Natural killer cell (primary cell): ENCODE measurements at regions not wholly inside any gene's neighbourhood (a gene's known extent, or its start where the extent isn't known, plus 50 kb on each side); places are given as distances from the start of the nearest gene placed in this dataset.

Source experiments
- ATAC-seq, 3 donors: fragments of 150-1000 bp in 2 of 3; fragments of 200-7000 bp in 1 of 3; cut with Tn5 transposase; 1 replicate in 1 of 3; 2 replicates in 2 of 3; pipeline ENCODE4 v1.10.0; 2021; ENCODE audit warnings: mild to moderate bottlenecking in 2 of 3, moderate library complexity in 2 of 3
- DNase-seq, 2 donors: peaks; one replicate each; pipeline versions ENCODE4 v3.0.0 to v3.0.0-alpha.2; 2013 to 2021; ENCODE audit warnings: mixed read lengths in 1 of 2
- H3K27ac ChIP-seq: one replicate; pipeline ENCODE4 v1.5.1; 2013; ENCODE audit warnings: mild to moderate bottlenecking, low read length
- H3K27me3 ChIP-seq: one replicate; pipeline ENCODE4 v1.6.1; 2013; ENCODE audit warnings: low read length; ENCODE audit not compliant: control insufficient read depth, insufficient read depth
- H3K36me3 ChIP-seq: one replicate; pipeline ENCODE4 v1.6.1; 2013; ENCODE audit warnings: low read length; ENCODE audit not compliant: control insufficient read depth, insufficient read depth
- H3K4me1 ChIP-seq: one replicate; pipeline ENCODE4 v1.6.1; 2013; ENCODE audit warnings: low read length; ENCODE audit not compliant: control insufficient read depth, insufficient read depth
- H3K4me3 ChIP-seq: one replicate; pipeline ENCODE4 v1.5.1; 2013; ENCODE audit warnings: low read length
- H3K9me3 ChIP-seq: one replicate; pipeline ENCODE4 v1.6.1; 2013; ENCODE audit warnings: low read length; ENCODE audit not compliant: control insufficient read depth, insufficient read depth
- H3K27ac Mint-ChIP-seq, 2 donors: one replicate each; pipeline ENCODE4 v1.8.0; 2022; ENCODE audit warnings: mild to moderate bottlenecking in 2 of 2, mixed read lengths in 2 of 2, moderate library complexity in 1 of 2
- H3K27me3 Mint-ChIP-seq, 2 donors: one replicate each; pipeline ENCODE4 v1.8.0; 2022; ENCODE audit warnings: low read depth in 2 of 2, mixed read lengths in 2 of 2
- H3K36me3 Mint-ChIP-seq: one replicate; pipeline ENCODE4 v1.8.0; 2022; ENCODE audit warnings: mixed read lengths
- H3K4me1 Mint-ChIP-seq, 2 donors: one replicate each; pipeline ENCODE4 v1.8.0; 2022; ENCODE audit warnings: mixed read lengths in 2 of 2
- H3K4me3 Mint-ChIP-seq: one replicate; pipeline ENCODE4 v1.8.0; 2022; ENCODE audit warnings: mild to moderate bottlenecking, moderate library complexity, mixed read lengths
- H3K9me3 Mint-ChIP-seq, 2 donors: one replicate each; pipeline ENCODE4 v1.8.0; 2022; ENCODE audit warnings: mixed read lengths in 2 of 2
- CTCF ChIP-seq: fragments of 200-600 bp; IDR thresholded peaks from one replicate; pipeline ENCODE4 v1.8.0; 2022; ENCODE audit warnings: antibody characterized with exemption
- WGBS: methylation state at CpG from one replicate; pipeline ENCODE4 v1.1.7; 2013; ENCODE audit warnings: missing lambda C conversion rate; ENCODE audit not compliant: insufficient coverage; 5-methylcytosine and 5-hydroxymethylcytosine counted together
- intact Hi-C: fragments of 100-400 bp; cut with micrococcal nuclease; formaldehyde crosslinking; loops from one replicate; pipeline ENCODE4 v1.14.2; 2022

GRCh38 chr13:109604894-109605293 is 181.5 kb downstream of the IRS2 start:
- H3K27me3 ChIP-seq = no peaks in the 10 kb centered on the region
- 93% methylated on average over 3 of the region's 4 CpGs for WGBS
- no peak for ATAC-seq
- Mint-ChIP-seq H3K9me3 (no peaks in the 10 kb centered on the region), H3K36me3 (no peaks in the 10 kb centered on the region), H3K4me3 (no peak overlapping the region), H3K27ac (no peak overlapping the region), H3K27me3 (peaks cover 5 to 23% of the 10 kb centered on the region in 2 donors), H3K4me1 (no peaks in the 10 kb centered on the region)
- TF ChIP-seq CTCF = no peak
- no peaks in the 10 kb centered on the region for H3K4me1 ChIP-seq
- H3K36me3 ChIP-seq = no peaks in the 10 kb centered on the region
- H3K27ac ChIP-seq = no peak overlapping the region
- no peak overlapping the region for H3K4me3 ChIP-seq
- no peak for DNase-seq
- intact Hi-C loops = no loop called here
- H3K9me3 ChIP-seq = no peaks in the 10 kb centered on the region

DNA sequence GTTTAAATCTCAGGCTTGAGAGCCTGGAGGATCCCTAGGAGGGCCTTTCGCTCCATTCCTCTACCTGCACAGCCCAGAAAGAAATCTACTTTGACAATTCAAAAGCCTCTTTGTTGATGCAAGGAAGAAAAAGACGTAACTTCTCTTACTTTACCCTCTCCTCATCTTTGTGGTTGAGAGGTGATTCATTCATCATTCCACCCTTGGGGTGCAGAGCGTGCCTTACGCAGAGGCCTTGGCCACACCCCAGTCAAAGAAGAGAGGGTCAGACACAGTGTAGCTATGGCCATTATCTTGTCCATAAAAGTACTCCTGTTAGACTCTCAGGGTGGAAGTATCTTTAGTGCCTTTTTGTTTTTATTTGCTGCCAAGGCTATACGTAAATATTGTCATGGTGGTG is 184.0 kb downstream of the IRS2 start:
- ATAC-seq (no peak), DNase-seq (no peak)
- H3K4me1 ChIP-seq = no peaks in the 10 kb centered on the region
- TF ChIP-seq CTCF = no peak
- no peaks in the 10 kb centered on the region for H3K9me3 ChIP-seq
- Mint-ChIP-seq H3K27me3 (peaks cover 15 to 39% of the 10 kb centered on the region in 2 donors), H3K9me3 (no peaks in the 10 kb centered on the region), H3K4me1 (no peaks in the 10 kb centered on the region), H3K36me3 (no peaks in the 10 kb centered on the region), H3K27ac (no peak overlapping the region), H3K4me3 (no peak overlapping the region)
- intact Hi-C loops = no loop called here
- H3K4me3 ChIP-seq = no peak overlapping the region
- H3K36me3 ChIP-seq = no peaks in the 10 kb centered on the region
- no peak overlapping the region for H3K27ac ChIP-seq
- no peaks in the 10 kb centered on the region for H3K27me3 ChIP-seq
- WGBS = 90% methylated on average over 4 of the region's 5 CpGs

DNA sequence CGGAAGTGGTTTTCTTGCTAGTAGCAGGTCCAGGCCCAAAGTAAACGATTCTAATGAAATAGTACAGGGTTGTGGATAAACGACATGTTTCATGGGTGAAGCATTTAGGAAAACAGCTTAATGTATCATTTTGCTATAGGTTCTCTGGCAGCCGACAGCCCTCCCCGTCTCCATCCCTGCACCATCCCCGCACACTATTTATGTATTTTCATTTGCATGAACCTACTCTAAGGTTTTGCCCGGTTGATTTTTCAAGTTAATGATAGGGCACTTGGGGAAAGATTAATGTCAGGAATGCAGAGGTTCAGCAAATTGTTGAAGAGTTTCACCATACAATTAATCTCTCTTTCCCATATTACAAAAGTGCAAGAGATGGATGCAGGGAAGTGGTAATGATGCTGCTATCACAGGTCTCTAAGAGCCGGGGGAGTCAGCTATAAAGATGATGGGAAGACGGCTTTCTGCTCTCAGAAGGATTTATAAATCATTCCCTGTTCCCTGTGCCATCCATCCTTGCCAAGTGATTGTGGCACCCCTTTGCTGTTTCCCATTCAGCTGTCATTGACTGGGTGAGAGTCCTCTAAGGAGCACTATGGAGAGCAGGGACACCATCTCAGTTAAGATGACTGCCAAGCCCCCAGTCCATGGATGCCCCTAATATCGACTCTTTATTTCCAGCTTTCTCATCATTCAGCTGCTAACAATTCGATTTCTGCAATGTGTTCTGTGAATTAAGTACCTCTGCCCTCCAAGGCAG is 186.3 kb downstream of the IRS2 start:
- Mint-ChIP-seq H3K27me3 (peaks cover 15 to 39% of the 10 kb centered on the region in 2 donors), H3K4me1 (no peaks in the 10 kb centered on the region), H3K4me3 (no peak overlapping the region), H3K9me3 (no peaks in the 10 kb centered on the region), H3K27ac (no peak overlapping the region), H3K36me3 (no peaks in the 10 kb centered on the region)
- 72% methylated on average over 8 of the region's 11 CpGs for WGBS
- ATAC-seq = no peak
- Histone ChIP-seq H3K4me1 (no peaks in the 10 kb centered on the region), H3K27ac (no peak overlapping the region), H3K9me3 (no peaks in the 10 kb centered on the region), H3K36me3 (no peaks in the 10 kb centered on the region), H3K27me3 (no peaks in the 10 kb centered on the region), H3K4me3 (no peak overlapping the region)
- intact Hi-C loops = no loop called here
- no peak for TF ChIP-seq CTCF
- no peak for DNase-seq

GRCh38 chr13:109595471-109595870 is 190.9 kb downstream of the IRS2 start:
- no CpG with 5 or more reads among the region's 2 CpGs for WGBS
- ATAC-seq = no peak
- H3K27ac Mint-ChIP-seq = no peak overlapping the region

More at GRCh38 chr13:109595471-109595870, 190.9 kb downstream of the IRS2 start:
- no peaks in the 10 kb centered on the region for H3K36me3 ChIP-seq
- DNase-seq = no peak
- H3K4me3 ChIP-seq = no peak overlapping the region
- intact Hi-C loops = no loop called here
- H3K4me3 Mint-ChIP-seq = no peak overlapping the region
- no peak for TF ChIP-seq CTCF
- peaks cover 24 to 60% of the 10 kb centered on the region in 2 donors for H3K27me3 Mint-ChIP-seq
- H3K4me1 Mint-ChIP-seq = no peaks in the 10 kb centered on the region
- H3K27ac ChIP-seq = no peak overlapping the region
- no peaks in the 10 kb centered on the region for H3K27me3 ChIP-seq
- no peaks in the 10 kb centered on the region for H3K4me1 ChIP-seq
- no peaks in the 10 kb centered on the region for H3K9me3 Mint-ChIP-seq
- H3K36me3 Mint-ChIP-seq = no peaks in the 10 kb centered on the region
- H3K9me3 ChIP-seq = no peaks in the 10 kb centered on the region
